ENCODE measurements at regions not wholly inside any gene's neighbourhood (a gene's known extent, or its start where the extent isn't known, plus 50 kb on each side); places are given as distances from the start of the nearest gene placed in this dataset.
A peak's percentile ranks its signal among the peaks of the same experiment; 100 is the strongest.

DNA sequence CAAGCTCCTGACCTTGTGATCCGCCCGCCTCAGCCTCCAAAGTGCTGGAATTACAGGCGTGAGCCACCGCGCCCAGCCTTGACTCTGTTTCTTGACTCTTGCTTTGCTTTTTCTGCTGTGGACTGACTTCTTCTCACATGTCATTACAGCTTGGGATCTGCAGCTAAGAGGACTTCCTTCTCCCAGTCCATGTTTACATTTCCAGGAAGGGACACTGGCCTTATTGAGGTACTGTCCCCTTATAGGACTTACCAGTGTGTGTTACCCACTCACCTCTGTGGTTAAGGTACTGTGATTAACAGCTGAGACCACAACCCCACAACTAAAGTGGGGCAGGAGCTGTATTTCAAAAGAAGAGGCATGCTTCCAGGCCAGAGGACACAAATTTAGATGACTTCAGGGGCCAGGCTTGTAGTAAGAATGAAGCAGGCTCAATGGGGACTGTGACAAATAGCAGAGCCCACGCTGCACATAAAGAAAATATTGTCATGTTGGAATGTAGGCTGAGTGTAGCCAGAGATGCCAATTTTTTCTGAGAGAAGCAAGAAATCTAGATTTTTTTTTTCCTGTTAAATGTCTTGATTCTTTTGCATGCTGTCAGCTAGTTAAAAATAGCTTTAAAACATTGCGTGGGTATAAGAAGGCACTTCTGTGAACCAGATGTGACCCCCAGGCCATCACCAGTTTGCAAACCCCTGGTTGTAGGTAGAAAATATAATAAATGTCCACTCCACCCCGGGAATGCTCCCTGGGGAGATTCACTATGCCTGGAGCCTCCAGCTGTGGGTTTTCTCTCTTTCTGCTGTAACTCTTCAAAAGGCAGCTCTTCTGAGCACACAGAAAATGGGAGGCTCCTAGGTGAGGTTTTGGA, 75.0 kb downstream of the PTPDC1 start:
- no peaks in the 10 kb centered on the region for H3K27me3 Mint-ChIP-seq (ENCODE audit: low read depth)
- H3K4me1 Mint-ChIP-seq (ENCODE audit: low read depth) = peaks cover 9% of the 10 kb centered on the region
- peaks cover 0 to 2% of the 10 kb centered on the region in 2 donors for H3K36me3 Mint-ChIP-seq (ENCODE audit: insufficient read depth in 2 of 2)
- DNase-seq = no peak
- ATAC-seq (replicated peaks in 1 of 2) = no peak
- H3K27ac Mint-ChIP-seq = no peak overlapping the region
- H3K9me3 Mint-ChIP-seq = peaks cover 0 to 4% of the 10 kb centered on the region in 2 donors
- H3K4me3 Mint-ChIP-seq = no peak overlapping the region

DNA sequence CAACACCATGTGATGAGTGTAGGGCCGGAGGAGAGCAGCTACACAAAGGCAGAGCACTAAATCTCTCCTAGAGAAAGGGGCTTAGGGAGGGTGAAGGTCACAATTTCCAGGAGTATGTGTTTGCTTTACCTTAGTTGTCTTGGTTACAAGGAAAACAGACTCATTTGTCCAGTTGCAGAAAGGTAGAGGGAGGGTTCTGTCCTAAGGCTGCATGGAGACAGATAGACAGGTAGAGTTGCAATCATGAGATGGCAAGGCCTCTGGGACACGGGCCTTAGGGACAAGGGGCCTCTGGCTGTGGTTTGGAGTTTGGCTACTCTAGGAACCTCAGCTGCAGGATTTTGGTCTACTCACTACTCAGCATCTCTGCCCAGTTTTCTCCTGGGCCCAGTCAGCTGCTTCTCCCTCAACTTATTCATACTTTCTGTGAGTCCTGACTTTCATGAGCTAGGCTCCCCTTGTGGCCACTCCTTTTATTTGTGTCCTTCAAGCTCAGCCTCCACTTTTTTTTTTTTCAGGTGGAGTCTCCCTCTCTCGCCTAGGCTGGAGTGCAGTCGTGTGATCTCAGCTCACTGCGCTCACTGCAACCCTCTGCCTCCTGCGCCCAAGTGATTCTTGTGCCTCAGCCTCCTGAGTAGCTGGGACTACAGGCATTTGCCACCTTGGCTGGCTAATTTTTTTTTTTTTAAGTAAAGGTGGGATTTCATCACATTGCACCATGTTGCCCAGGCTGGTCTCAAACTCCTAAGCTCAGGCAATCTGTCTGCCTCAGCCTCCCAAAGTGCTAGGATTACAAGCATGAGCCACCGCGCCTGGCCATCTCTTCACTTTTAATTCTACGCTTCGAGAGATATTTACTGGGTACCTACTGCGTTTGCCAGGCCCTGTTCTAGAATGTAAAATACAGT, 76.6 kb downstream of the PTPDC1 start:
- peaks cover 0 to 2% of the 10 kb centered on the region in 2 donors for H3K36me3 Mint-ChIP-seq (ENCODE audit: insufficient read depth in 2 of 2)
- no peak overlapping the region for H3K4me3 Mint-ChIP-seq
- no peaks in the 10 kb centered on the region for H3K9me3 Mint-ChIP-seq
- ATAC-seq (replicated peaks in 1 of 2) (no peak), DNase-seq (no peak)
- peaks cover 20% of the 10 kb centered on the region for H3K4me1 Mint-ChIP-seq (ENCODE audit: low read depth)
- no peak overlapping the region for H3K27ac Mint-ChIP-seq
- H3K27me3 Mint-ChIP-seq (ENCODE audit: low read depth) = no peaks in the 10 kb centered on the region

DNA sequence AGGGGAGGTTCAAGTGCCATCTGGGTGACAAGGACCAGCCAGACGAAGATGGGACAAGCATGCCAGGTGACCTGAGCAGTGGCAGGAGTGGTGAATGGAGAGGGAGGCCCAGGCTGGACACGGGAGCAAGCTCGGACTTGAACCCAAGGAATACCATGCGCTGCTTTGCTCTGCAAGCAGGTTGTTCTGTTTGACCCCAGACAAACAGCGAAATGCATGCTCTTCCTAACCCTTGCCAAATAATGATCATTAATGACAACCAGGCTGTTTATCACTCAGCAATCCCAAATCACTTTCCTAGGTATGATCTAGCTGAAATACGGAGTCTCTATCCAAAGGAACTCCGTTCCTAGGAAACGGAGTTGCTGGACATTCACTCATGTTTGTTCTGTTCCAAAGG, 77.4 kb downstream of the PTPDC1 start:
- Mint-ChIP-seq H3K27ac (no peak overlapping the region), H3K9me3 (no peaks in the 10 kb centered on the region), H3K36me3 (ENCODE audit: insufficient read depth in 2 of 2) (peaks cover 0 to 2% of the 10 kb centered on the region in 2 donors), H3K4me1 (ENCODE audit: low read depth) (peaks cover 17% of the 10 kb centered on the region), H3K27me3 (ENCODE audit: low read depth) (no peaks in the 10 kb centered on the region), H3K4me3 (no peak overlapping the region)
- DNase-seq (no peak), ATAC-seq (replicated peaks in 1 of 2) (no peak)

DNA sequence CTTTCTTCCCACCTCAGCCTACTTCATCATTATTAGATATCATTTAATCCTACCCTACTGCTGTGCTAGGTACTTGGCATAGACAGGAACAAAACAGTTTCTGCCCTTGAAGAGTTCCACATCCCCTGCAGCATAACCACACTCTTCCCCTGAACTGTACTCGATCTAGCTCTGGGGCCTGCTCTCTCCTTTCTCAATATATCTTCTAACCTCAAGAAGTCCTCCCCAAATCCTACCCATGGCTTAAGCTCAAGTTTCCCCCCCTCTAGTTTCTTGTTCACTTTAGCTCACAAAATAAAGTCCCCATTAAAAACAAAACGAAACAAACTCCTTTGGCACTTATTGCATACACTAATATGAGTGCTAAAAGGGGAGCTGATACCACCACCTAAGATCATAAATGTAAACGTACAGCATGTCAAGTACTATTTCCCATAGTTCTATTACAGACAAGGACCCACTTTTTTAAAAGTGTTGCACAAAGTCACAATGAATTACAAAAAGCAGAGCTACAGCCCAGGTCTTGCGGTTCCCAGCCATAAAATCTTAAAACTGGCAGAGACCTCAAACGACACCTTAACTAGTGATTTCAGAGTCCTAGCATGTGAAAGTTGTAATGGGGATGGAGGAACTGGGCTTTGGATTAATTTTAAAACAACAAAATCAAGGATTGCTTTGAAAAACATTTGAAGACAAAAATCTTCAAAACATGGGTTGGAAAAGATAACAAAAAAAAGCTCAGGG, 80.7 kb downstream of the PTPDC1 start:
- peak overlapping the region; percentile 90 to 91 for H3K4me3 Mint-ChIP-seq
- DNase-seq (no peak), ATAC-seq (replicated peaks in 1 of 2) (no peak)
- H3K27ac Mint-ChIP-seq = peak overlapping the region; percentile 81
- H3K27me3 Mint-ChIP-seq (ENCODE audit: low read depth) = no peaks in the 10 kb centered on the region
- peaks cover 0 to 6% of the 10 kb centered on the region in 2 donors for H3K36me3 Mint-ChIP-seq (ENCODE audit: insufficient read depth in 2 of 2)
- H3K9me3 Mint-ChIP-seq = no peaks in the 10 kb centered on the region
- H3K4me1 Mint-ChIP-seq (ENCODE audit: low read depth) = peaks cover 43% of the 10 kb centered on the region

- DNase-seq = peak; percentile 98
- Mint-ChIP-seq H3K4me3 (peak overlapping the region; percentile 90 to 91), H3K4me1 (ENCODE audit: low read depth) (peaks cover 51% of the 10 kb centered on the region), H3K27me3 (ENCODE audit: low read depth) (no peaks in the 10 kb centered on the region), H3K36me3 (ENCODE audit: insufficient read depth in 2 of 2) (peaks cover 0 to 6% of the 10 kb centered on the region in 2 donors), H3K27ac (peak overlapping the region; percentile 81), H3K9me3 (no peaks in the 10 kb centered on the region)
- peak; percentile 91 for ATAC-seq (replicated peaks in 1 of 2)
Measured at GRCh38 chr9:94165592-94166235, 81.5 kb downstream of the PTPDC1 start.

GRCh38 chr9:94166236-94166975, 82.1 kb downstream of the PTPDC1 start:
- H3K4me3 Mint-ChIP-seq = peak overlapping the region; percentile 90 to 97
- H3K4me1 Mint-ChIP-seq (ENCODE audit: low read depth) = peaks cover 58% of the 10 kb centered on the region
- peaks cover 0 to 6% of the 10 kb centered on the region in 2 donors for H3K36me3 Mint-ChIP-seq (ENCODE audit: insufficient read depth in 2 of 2)
- no peaks in the 10 kb centered on the region for H3K27me3 Mint-ChIP-seq (ENCODE audit: low read depth)
- DNase-seq (peak; percentile 94), ATAC-seq (replicated peaks in 1 of 2) (peak; percentile 62 to 68)
- no peaks in the 10 kb centered on the region for H3K9me3 Mint-ChIP-seq
- H3K27ac Mint-ChIP-seq = peak overlapping the region; percentile 95

DNA sequence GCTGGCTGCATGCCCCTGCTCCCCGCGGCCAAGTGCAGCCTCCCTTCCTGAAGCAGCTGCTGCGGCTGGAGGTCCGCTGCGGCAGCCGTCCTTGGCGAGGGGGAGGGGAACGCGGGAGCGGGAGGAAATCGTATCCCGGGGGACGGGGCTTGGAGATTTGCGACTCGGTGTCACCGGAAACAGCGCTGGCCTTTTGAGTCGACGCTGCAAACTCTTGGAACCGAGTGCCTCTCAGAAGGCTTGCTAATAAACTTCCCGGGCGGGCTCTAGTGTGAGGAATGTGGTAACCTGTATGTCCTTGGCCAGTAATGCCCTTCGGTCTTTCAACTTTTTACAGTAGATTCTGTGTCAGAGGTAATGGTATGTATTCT, 82.7 kb downstream of the PTPDC1 start:
- Mint-ChIP-seq H3K27ac (peak overlapping the region; percentile 95), H3K36me3 (ENCODE audit: insufficient read depth in 2 of 2) (peaks cover 0 to 9% of the 10 kb centered on the region in 2 donors), H3K9me3 (no peaks in the 10 kb centered on the region), H3K27me3 (ENCODE audit: low read depth) (no peaks in the 10 kb centered on the region), H3K4me3 (peak overlapping the region; percentile 84 to 97), H3K4me1 (ENCODE audit: low read depth) (peaks cover 63% of the 10 kb centered on the region)
- no peak for DNase-seq
- ATAC-seq (replicated peaks in 1 of 2) = no peak

DNA sequence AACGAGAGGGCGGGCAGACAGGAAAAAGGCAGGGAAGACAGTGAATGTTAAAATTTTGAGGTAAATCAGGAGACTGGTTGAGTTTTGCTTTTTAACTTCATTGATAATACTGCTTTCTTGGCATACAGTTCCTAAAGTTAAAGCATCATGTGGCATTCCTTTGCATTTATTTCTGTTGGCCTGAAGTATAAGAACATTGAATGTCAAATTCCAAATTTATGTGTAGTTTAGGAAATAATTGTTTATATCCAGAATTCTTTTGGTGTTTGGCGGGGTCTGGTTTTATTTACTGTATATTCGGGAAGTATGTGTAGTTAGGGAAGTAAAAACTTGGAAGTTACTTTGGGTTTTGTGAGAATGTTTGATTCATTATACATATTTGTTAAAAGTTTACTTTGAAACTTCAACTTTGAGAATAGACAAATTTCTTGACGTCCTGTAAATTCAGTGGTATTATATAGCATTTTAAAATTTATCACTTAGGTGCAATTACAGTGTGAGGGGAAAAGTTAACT, 83.2 kb downstream of the PTPDC1 start:
- no peaks in the 10 kb centered on the region for H3K27me3 Mint-ChIP-seq (ENCODE audit: low read depth)
- DNase-seq (no peak), ATAC-seq (replicated peaks in 1 of 2) (no peak)
- peaks cover 67% of the 10 kb centered on the region for H3K4me1 Mint-ChIP-seq (ENCODE audit: low read depth)
- peaks cover 0 to 9% of the 10 kb centered on the region in 2 donors for H3K36me3 Mint-ChIP-seq (ENCODE audit: insufficient read depth in 2 of 2)
- H3K4me3 Mint-ChIP-seq = peak overlapping the region; percentile 84 to 97
- H3K27ac Mint-ChIP-seq = peak overlapping the region; percentile 95
- no peaks in the 10 kb centered on the region for H3K9me3 Mint-ChIP-seq

GRCh38 chr9:94168203-94169000, 84.1 kb downstream of the PTPDC1 start:
- Mint-ChIP-seq H3K4me3 (peak overlapping the region; percentile 84 to 97), H3K36me3 (ENCODE audit: insufficient read depth in 2 of 2) (peaks cover 0 to 14% of the 10 kb centered on the region in 2 donors), H3K9me3 (no peaks in the 10 kb centered on the region), H3K27ac (peak overlapping the region; percentile 95), H3K4me1 (ENCODE audit: low read depth) (peaks cover 77% of the 10 kb centered on the region), H3K27me3 (ENCODE audit: low read depth) (no peaks in the 10 kb centered on the region)
- DNase-seq = no peak
- ATAC-seq (replicated peaks in 1 of 2) = no peak

GRCh38 chr9:94169968-94170367, 85.7 kb downstream of the PTPDC1 start:
- peaks cover 0 to 21% of the 10 kb centered on the region in 2 donors for H3K36me3 Mint-ChIP-seq (ENCODE audit: insufficient read depth in 2 of 2)
- no peak for DNase-seq
- H3K4me1 Mint-ChIP-seq (ENCODE audit: low read depth) = peaks cover 86% of the 10 kb centered on the region
- H3K27ac Mint-ChIP-seq = peak overlapping the region; percentile 83
- no peaks in the 10 kb centered on the region for H3K9me3 Mint-ChIP-seq
- no peaks in the 10 kb centered on the region for H3K27me3 Mint-ChIP-seq (ENCODE audit: low read depth)
- no peak for ATAC-seq (replicated peaks in 1 of 2)
- peak overlapping the region; percentile 65 to 78 for H3K4me3 Mint-ChIP-seq

GRCh38 chr9:94173632-94174031, 85.5 kb upstream of the ZNF169 start:
- Mint-ChIP-seq H3K4me1 (ENCODE audit: low read depth) (peaks cover 99% of the 10 kb centered on the region), H3K9me3 (no peaks in the 10 kb centered on the region), H3K27ac (peak overlapping the region; percentile 93), H3K27me3 (ENCODE audit: low read depth) (no peaks in the 10 kb centered on the region), H3K4me3 (peak overlapping the region; percentile 54 to 56), H3K36me3 (ENCODE audit: insufficient read depth in 2 of 2) (peaks cover 2 to 34% of the 10 kb centered on the region in 2 donors)
- peak; percentile 96 to 97 for ATAC-seq (replicated peaks in 1 of 2)
- peak; percentile 69 to 72 for DNase-seq
